GM21717 (cell line): ENCODE measurements at regions not wholly inside any gene's neighbourhood (a gene's known extent, or its start where the extent isn't known, plus 50 kb on each side); places are given as distances from the start of the nearest gene placed in this dataset.

Experiments used
- ATAC-seq: cut with Tn5 transposase; IDR thresholded peaks from one replicate; pipeline ENCODE4 v1.9.1; 2021; ENCODE audit warnings: mild to moderate bottlenecking, moderate library complexity; ENCODE audit not compliant: unreplicated experiment

GRCh38 chr12:88955531-88955930 lies 375.3 kb upstream of the KITLG start:
- ATAC-seq: no peak

- no peak for ATAC-seq
Measured at GRCh38 chr12:88953029-88953586, 372.8 kb upstream of the KITLG start.

GRCh38 chr12:88952562-88952942 lies 372.3 kb upstream of the KITLG start:
- no peak for ATAC-seq

GRCh38 chr12:88951860-88952561 lies 371.7 kb upstream of the KITLG start:
- no peak for ATAC-seq

- ATAC-seq: no peak
Measured at GRCh38 chr12:88951177-88951576, 370.9 kb upstream of the KITLG start.

- ATAC-seq: no peak
Measured at GRCh38 chr12:88947486-88948043, 367.3 kb upstream of the KITLG start.

- no peak for ATAC-seq
Measured at GRCh38 chr12:88946372-88946997, 366.2 kb upstream of the KITLG start.

- ATAC-seq: no peak
Measured at GRCh38 chr12:88945051-88945732, 364.9 kb upstream of the KITLG start.

GRCh38 chr12:88944397-88944796 lies 364.1 kb upstream of the KITLG start:
- ATAC-seq: no peak

- no peak for ATAC-seq
Measured at GRCh38 chr12:88940854-88941253, 360.6 kb upstream of the KITLG start.

GRCh38 chr12:88935856-88936255 lies 355.6 kb upstream of the KITLG start:
- ATAC-seq: no peak

GRCh38 chr12:88934163-88934747 lies 354.0 kb upstream of the KITLG start:
- no peak for ATAC-seq

- no peak for ATAC-seq
Measured at GRCh38 chr12:88932457-88932856, 352.2 kb upstream of the KITLG start.

GRCh38 chr12:88931598-88931997 lies 351.3 kb upstream of the KITLG start:
- no peak for ATAC-seq

GRCh38 chr12:88925454-88925853 lies 345.2 kb upstream of the KITLG start:
- no peak for ATAC-seq

- no peak for ATAC-seq
Measured at GRCh38 chr12:88924162-88924561, 343.9 kb upstream of the KITLG start.

GRCh38 chr12:88923631-88924030 lies 343.4 kb upstream of the KITLG start:
- ATAC-seq: no peak

- no peak for ATAC-seq
Measured at GRCh38 chr12:88922816-88923215, 342.5 kb upstream of the KITLG start.

- ATAC-seq: no peak
Measured at GRCh38 chr12:88921890-88922532, 341.7 kb upstream of the KITLG start.

GRCh38 chr12:88921434-88921833 lies 341.2 kb upstream of the KITLG start:
- no peak for ATAC-seq

- ATAC-seq: no peak
Measured at GRCh38 chr12:88918161-88918560, 337.9 kb upstream of the KITLG start.
